Right atrium auricular region (tissue), 2 donors: ENCODE measurements at regions not wholly inside any gene's neighbourhood (a gene's known extent, or its start where the extent isn't known, plus 50 kb on each side); places are given as distances from the start of the nearest gene placed in this dataset.

Experiments
- DNase-seq: peaks from one replicate; pipeline ENCODE4 v3.0.0-alpha.2; 2019; ENCODE audit warnings: low spot score
- H3K27ac ChIP-seq, 2 donors: fragments of 200-600 bp; sonication (generic); 1 replicate in 1 of 2; 2 replicates in 1 of 2; pipeline ENCODE4 v1.5.1; 2016 to 2019
- H3K27me3 ChIP-seq, 2 donors: fragments of 200-600 bp; sonication (generic); one replicate each; pipeline versions ENCODE4 v1.5.1 to v1.6.0; 2017 to 2019
- H3K36me3 ChIP-seq: fragments of 200-600 bp; sonication (generic); one replicate; pipeline ENCODE4 v1.5.1; 2016
- H3K4me1 ChIP-seq, 2 donors: fragments of 200-600 bp; sonication (generic); one replicate each; pipeline versions ENCODE4 v1.5.1 to v1.6.0; 2017 to 2019
- H3K4me3 ChIP-seq, 2 donors: fragments of 200-600 bp; sonication (generic); 1 replicate in 1 of 2; 2 replicates in 1 of 2; pipeline ENCODE4 v1.5.1; 2017 to 2019; ENCODE audit warnings: mild to moderate bottlenecking in 1 of 2, moderate library complexity in 1 of 2
- H3K9me3 ChIP-seq, 2 donors: fragments of 200-600 bp; sonication (generic); one replicate each; pipeline ENCODE4 v1.5.1; 2019
- CTCF ChIP-seq, 2 donors: fragments of 200-600 bp; sonication (generic); IDR thresholded peaks; one replicate each; pipeline ENCODE4 v1.5.1; 2019; ENCODE audit warnings: antibody characterized with exemption in 2 of 2

GRCh38 chr11:35087648-35088047 lies 51.3 kb upstream of the CD44 start:
- no peaks in the 10 kb centered on the region for H3K36me3 ChIP-seq
- H3K4me3 ChIP-seq = no peak overlapping the region
- H3K4me1 ChIP-seq = peaks cover 0 to 46% of the 10 kb centered on the region in 2 donors
- H3K27me3 ChIP-seq = no peaks in the 10 kb centered on the region
- no peaks in the 10 kb centered on the region for H3K9me3 ChIP-seq
- peak overlapping the region in 1 of 2 donors; percentile 41 for H3K27ac ChIP-seq
- no peak for DNase-seq
- no peak for TF ChIP-seq CTCF (IDR thresholded peaks at IDR 0.05)

GRCh38 chr11:35088226-35088625 lies 50.7 kb upstream of the CD44 start:
- no peaks in the 10 kb centered on the region for H3K27me3 ChIP-seq
- DNase-seq = no peak
- TF ChIP-seq CTCF (IDR thresholded peaks at IDR 0.05) = no peak
- H3K9me3 ChIP-seq = no peaks in the 10 kb centered on the region
- no peaks in the 10 kb centered on the region for H3K36me3 ChIP-seq
- H3K4me1 ChIP-seq = peaks cover 0 to 41% of the 10 kb centered on the region in 2 donors
- H3K4me3 ChIP-seq = no peak overlapping the region
- peak overlapping the region in 1 of 2 donors; percentile 41 for H3K27ac ChIP-seq

- Histone ChIP-seq H3K36me3 (no peaks in the 10 kb centered on the region), H3K4me3 (no peak overlapping the region), H3K4me1 (peaks cover 0 to 36% of the 10 kb centered on the region in 2 donors), H3K27ac (peak overlapping the region in 1 of 2 donors; percentile 41), H3K9me3 (no peaks in the 10 kb centered on the region), H3K27me3 (no peaks in the 10 kb centered on the region)
- TF ChIP-seq CTCF (IDR thresholded peaks at IDR 0.05) = no peak
- DNase-seq = no peak
Measured at GRCh38 chr11:35088676-35089075, 50.3 kb upstream of the CD44 start.
